GM13977 (cell line): ENCODE measurements at regions not wholly inside any gene's neighbourhood (a gene's known extent, or its start where the extent isn't known, plus 50 kb on each side); places are given as distances from the start of the nearest gene placed in this dataset.

Source experiments
- DNase-seq: peaks from one replicate; pipeline ENCODE4 v3.0.0; 2012; ENCODE audit warnings: low spot score
- in situ Hi-C: fragments of 300-500 bp; cut with MboI; formaldehyde crosslinking; loops from one replicate; pipeline ENCODE4 v1.12.0; 2022; ENCODE audit warnings: low sequenced_read_pairs, low pct_unique_long_range_greater_than_20kb, mixed read lengths, inconsistent platforms; ENCODE audit not compliant: unreplicated experiment
- TF ChIP-seq, protein P1 (sequence below): IDR thresholded peaks from 2 replicates; pipeline ENCODE4 v1.5.1; 2012; ENCODE audit warnings: mild to moderate bottlenecking, control low read depth; ENCODE audit not compliant: insufficient read depth; ENCODE audit errors: extremely low read depth, missing control alignments

DNA sequence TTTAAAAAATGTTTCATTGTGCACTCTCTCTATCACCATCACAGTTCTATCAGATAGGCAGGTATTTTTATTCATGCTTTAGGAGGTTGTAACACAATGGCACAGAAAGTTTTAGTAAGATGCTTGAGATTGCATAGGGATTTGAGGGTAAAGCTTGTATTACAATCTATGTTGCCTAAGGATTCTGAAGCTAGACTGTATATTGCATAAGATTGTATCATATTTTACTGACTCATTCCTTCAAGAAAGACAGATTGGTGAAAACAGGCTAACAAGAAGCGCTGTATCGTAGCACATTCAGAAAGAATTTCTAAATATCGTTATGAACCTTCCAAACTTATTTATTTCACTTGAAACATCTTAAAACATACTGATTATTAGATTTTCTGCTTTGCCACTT lies 577.7 kb downstream of the EBF1 start:
- DNase-seq, result no peak
- TF ChIP-seq, protein P1, sequence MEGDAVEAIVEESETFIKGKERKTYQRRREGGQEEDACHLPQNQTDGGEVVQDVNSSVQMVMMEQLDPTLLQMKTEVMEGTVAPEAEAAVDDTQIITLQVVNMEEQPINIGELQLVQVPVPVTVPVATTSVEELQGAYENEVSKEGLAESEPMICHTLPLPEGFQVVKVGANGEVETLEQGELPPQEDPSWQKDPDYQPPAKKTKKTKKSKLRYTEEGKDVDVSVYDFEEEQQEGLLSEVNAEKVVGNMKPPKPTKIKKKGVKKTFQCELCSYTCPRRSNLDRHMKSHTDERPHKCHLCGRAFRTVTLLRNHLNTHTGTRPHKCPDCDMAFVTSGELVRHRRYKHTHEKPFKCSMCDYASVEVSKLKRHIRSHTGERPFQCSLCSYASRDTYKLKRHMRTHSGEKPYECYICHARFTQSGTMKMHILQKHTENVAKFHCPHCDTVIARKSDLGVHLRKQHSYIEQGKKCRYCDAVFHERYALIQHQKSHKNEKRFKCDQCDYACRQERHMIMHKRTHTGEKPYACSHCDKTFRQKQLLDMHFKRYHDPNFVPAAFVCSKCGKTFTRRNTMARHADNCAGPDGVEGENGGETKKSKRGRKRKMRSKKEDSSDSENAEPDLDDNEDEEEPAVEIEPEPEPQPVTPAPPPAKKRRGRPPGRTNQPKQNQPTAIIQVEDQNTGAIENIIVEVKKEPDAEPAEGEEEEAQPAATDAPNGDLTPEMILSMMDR, result no peak
- in situ Hi-C loops, result no loop called here

- DNase-seq, result no peak
- in situ Hi-C loops, result no loop called here
- TF ChIP-seq, protein P1, result no peak
Measured at GRCh38 chr5:158519433-158520021, 580.2 kb downstream of the EBF1 start.

- in situ Hi-C loops, result no loop called here
- TF ChIP-seq, protein P1, result no peak
- DNase-seq, result no peak
Measured at GRCh38 chr5:158516521-158516920, 583.2 kb downstream of the EBF1 start.

- TF ChIP-seq, protein P1, result no peak
- DNase-seq, result no peak
- in situ Hi-C loops, result no loop called here
Measured at GRCh38 chr5:158514986-158515359, 584.7 kb downstream of the EBF1 start.

DNA sequence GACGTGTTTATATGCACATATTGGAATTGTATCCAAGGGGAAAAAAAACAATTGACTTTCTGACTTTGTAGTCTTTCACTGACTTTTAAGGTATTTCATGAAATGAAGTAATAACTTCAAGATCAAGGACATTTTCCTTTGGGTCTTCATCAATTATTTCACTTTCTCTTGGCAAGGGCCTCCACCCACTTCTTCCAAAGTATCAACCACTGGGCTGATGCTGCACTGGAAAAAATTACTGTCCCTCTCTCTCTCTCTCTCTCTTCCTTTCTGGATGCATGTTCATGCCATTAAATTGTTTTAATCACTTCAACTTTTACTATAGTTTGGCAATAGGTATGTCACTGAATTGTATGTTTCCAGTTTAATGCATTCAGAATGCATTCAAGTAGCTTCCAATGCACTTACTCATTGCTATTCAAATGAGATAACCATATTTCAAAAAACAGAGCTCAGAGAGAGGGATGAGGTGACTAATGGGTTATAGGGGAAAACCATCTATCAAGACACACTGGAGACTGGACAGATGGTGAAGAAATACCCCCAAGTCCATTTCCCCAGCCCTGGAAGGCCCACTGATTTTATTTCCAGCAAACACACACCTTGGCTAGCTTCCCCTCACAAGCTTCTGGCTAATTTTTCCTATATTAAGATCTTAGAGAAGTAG lies 585.3 kb downstream of the EBF1 start:
- no peak for DNase-seq
- TF ChIP-seq, protein P1, result no peak
- in situ Hi-C loops, result no loop called here

DNA sequence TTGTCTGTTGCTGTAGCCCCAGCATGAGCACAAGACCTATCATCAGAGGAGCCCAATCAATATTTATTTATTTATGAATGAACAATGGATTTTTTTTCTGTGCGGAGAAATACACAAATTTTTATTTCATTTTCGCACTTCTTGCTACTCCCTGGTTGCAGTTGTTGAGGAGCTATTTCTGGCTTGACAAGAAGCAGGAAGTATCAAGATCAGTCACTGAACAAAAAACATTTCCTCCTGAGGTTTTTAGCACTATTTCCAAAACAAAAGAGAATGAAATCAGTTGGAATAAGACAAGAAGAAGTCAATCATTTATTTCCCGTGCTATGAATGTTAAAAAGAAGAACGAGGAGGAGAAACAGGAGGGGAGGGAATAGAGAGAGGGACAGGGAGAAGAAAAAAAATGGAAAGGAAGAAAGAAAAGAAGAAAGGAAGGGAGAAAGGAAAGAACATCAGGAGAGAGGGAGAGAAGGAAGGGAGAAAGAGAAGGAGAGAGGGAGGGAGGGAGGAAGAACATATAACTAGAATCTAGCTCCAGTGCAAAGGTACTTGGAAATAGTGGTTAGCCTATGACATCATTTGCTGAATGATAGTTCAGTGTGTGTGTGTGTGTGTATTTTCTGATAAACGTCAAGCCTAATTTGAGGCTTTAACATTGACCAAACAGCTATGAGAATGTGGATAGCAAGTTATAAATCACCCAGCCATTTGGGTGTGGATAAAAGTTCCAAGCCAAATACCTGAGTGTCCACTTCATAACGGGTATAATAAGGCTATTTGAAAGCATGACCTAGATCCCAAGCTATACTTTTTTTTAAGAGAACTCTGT lies 586.0 kb downstream of the EBF1 start:
- TF ChIP-seq, protein P1, result no peak
- no peak for DNase-seq
- in situ Hi-C loops, result no loop called here
